ENCODE measurements at regions not wholly inside any gene's neighbourhood (a gene's known extent, or its start where the extent isn't known, plus 50 kb on each side); places are given as distances from the start of the nearest gene placed in this dataset.

DNA sequence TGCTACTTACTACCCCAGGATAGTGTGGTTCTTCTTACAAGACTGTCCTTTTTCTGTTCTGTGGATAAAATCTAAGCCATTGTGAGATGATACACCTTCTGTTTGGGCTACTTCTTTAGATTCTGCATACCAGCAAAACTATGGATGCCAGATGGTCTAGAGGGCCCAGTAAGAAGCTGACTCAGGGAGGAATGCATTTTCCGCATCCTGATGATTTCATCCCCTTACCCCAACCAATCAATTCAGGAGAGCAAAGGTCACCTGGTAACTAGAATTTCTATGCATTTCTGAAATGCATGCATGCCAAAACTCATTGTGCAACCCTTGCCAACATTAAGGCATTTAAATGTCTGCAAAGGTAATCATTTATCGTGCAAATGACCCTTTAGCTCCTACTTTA is 285.7 kb upstream of the ZP4 start:
- ATAC-seq (ENCODE audit: low read depth) = no peak
- H3K9ac ChIP-seq (ENCODE audit: low read length) = no peak overlapping the region
- no peak for TF ChIP-seq EZH2 (IDR thresholded peaks at IDR 0.05; ENCODE audit: borderline replicate concordance, insufficient read depth, low read depth, low read length, poor library complexity, severe bottlenecking)
- TF ChIP-seq, protein P1, sequence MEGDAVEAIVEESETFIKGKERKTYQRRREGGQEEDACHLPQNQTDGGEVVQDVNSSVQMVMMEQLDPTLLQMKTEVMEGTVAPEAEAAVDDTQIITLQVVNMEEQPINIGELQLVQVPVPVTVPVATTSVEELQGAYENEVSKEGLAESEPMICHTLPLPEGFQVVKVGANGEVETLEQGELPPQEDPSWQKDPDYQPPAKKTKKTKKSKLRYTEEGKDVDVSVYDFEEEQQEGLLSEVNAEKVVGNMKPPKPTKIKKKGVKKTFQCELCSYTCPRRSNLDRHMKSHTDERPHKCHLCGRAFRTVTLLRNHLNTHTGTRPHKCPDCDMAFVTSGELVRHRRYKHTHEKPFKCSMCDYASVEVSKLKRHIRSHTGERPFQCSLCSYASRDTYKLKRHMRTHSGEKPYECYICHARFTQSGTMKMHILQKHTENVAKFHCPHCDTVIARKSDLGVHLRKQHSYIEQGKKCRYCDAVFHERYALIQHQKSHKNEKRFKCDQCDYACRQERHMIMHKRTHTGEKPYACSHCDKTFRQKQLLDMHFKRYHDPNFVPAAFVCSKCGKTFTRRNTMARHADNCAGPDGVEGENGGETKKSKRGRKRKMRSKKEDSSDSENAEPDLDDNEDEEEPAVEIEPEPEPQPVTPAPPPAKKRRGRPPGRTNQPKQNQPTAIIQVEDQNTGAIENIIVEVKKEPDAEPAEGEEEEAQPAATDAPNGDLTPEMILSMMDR (IDR thresholded peaks at IDR 0.05) = no peak
- no peak overlapping the region for H3K4me2 ChIP-seq (replicated peaks; ENCODE audit: low read depth, low read length, poor library complexity, severe bottlenecking)
- H3K27ac ChIP-seq (ENCODE audit: low read length in 2 of 2) = no peak overlapping the region
- ChIA-PET CTCF (no interaction called here), POLR2A (no interaction called here)
- no peaks in the 10 kb centered on the region for H3K4me1 ChIP-seq (ENCODE audit: control insufficient read depth in 2 of 2, insufficient read depth in 2 of 2, low read length in 2 of 2)
- no peak overlapping the region for H3K27ac Mint-ChIP-seq
- H4K20me1 ChIP-seq (ENCODE audit: control insufficient read depth, insufficient read depth, low read length, poor library complexity, severe bottlenecking) = no peaks in the 10 kb centered on the region
- intact Hi-C loops (cut with micrococcal nuclease) = no loop called here
- no peak for DNase-seq
- no peaks in the 10 kb centered on the region for H3K27me3 Mint-ChIP-seq
- H3K79me2 ChIP-seq (ENCODE audit: control insufficient read depth, insufficient read depth, low read length) = no peaks in the 10 kb centered on the region
- no peaks in the 10 kb centered on the region for H3K36me3 ChIP-seq (replicated peaks in 1 of 2; ENCODE audit: control extremely low read depth in 1 of 2, control insufficient read depth in 1 of 2, extremely low read depth in 1 of 2, insufficient read depth in 2 of 2, low read length in 1 of 2)
- no peaks in the 10 kb centered on the region for H3K27me3 ChIP-seq (replicated peaks in 1 of 4; ENCODE audit: control extremely low read depth in 1 of 4, control insufficient read depth in 3 of 4, insufficient read depth in 4 of 4, low read length in 3 of 4)
- H3K9me3 Mint-ChIP-seq (ENCODE audit: insufficient read depth) = no peaks in the 10 kb centered on the region
- H3K4me3 ChIP-seq (ENCODE audit: control extremely low read depth in 1 of 5, extremely low read depth in 1 of 5, insufficient read depth in 1 of 5, low read depth in 2 of 5, low read length in 4 of 5) = no peak overlapping the region
- no peak overlapping the region for H2AFZ ChIP-seq (ENCODE audit: insufficient read depth, low read depth, low read length, poor library complexity, severe bottlenecking)
- peaks cover 0 to 5% (median 0%) of the 10 kb centered on the region in 3 donors for H3K9me3 ChIP-seq (ENCODE audit: control extremely low read depth in 1 of 3, control insufficient read depth in 2 of 3, insufficient read depth in 1 of 3, low read length in 2 of 3)
- H3K4me1 Mint-ChIP-seq = no peaks in the 10 kb centered on the region
- no peak overlapping the region for H3K4me3 Mint-ChIP-seq
- 100% methylated on average over 2 of the region's 2 CpGs for WGBS (ENCODE audit: insufficient coverage)

DNA sequence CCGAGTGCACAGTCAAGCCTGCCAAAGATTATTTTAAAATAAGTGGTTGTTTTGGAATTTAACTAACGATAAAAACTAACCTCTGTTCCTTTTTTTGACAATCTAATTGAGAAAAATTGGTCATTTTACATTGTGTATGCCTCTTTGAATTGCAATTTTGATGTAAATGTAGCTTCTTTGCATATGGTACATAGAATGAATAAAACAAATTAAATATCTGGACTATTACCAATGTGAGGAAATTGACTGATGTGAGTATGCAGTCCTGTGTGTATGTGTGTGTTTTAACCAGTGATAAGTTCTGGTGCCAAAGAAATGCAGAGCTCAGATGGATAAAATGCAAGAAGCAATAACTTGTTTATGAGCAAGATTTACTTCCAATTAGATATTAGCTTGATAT is 281.3 kb upstream of the ZP4 start:
- H3K9me3 Mint-ChIP-seq (ENCODE audit: insufficient read depth) = peaks cover 2% of the 10 kb centered on the region
- POLR2A ChIA-PET = no interaction called here
- Histone ChIP-seq H4K20me1 (ENCODE audit: control insufficient read depth, insufficient read depth, low read length, poor library complexity, severe bottlenecking) (no peaks in the 10 kb centered on the region), H3K4me3 (ENCODE audit: control extremely low read depth in 1 of 5, extremely low read depth in 1 of 5, insufficient read depth in 1 of 5, low read depth in 2 of 5, low read length in 4 of 5) (no peak overlapping the region), H3K27me3 (replicated peaks in 1 of 4; ENCODE audit: control extremely low read depth in 1 of 4, control insufficient read depth in 3 of 4, insufficient read depth in 4 of 4, low read length in 3 of 4) (no peaks in the 10 kb centered on the region), H2AFZ (ENCODE audit: insufficient read depth, low read depth, low read length, poor library complexity, severe bottlenecking) (no peak overlapping the region), H3K9ac (ENCODE audit: low read length) (no peak overlapping the region), H3K9me3 (ENCODE audit: control extremely low read depth in 1 of 3, control insufficient read depth in 2 of 3, insufficient read depth in 1 of 3, low read length in 2 of 3) (peaks cover 0 to 2% (median 0%) of the 10 kb centered on the region in 3 donors), H3K27ac (ENCODE audit: low read length in 2 of 2) (no peak overlapping the region), H3K36me3 (replicated peaks in 1 of 2; ENCODE audit: control extremely low read depth in 1 of 2, control insufficient read depth in 1 of 2, extremely low read depth in 1 of 2, insufficient read depth in 2 of 2, low read length in 1 of 2) (no peaks in the 10 kb centered on the region), H3K79me2 (ENCODE audit: control insufficient read depth, insufficient read depth, low read length) (no peaks in the 10 kb centered on the region), H3K4me2 (replicated peaks; ENCODE audit: low read depth, low read length, poor library complexity, severe bottlenecking) (no peak overlapping the region), H3K4me1 (ENCODE audit: control insufficient read depth in 2 of 2, insufficient read depth in 2 of 2, low read length in 2 of 2) (no peaks in the 10 kb centered on the region)
- no peaks in the 10 kb centered on the region for H3K4me1 Mint-ChIP-seq
- H3K27me3 Mint-ChIP-seq = no peaks in the 10 kb centered on the region
- intact Hi-C loops (cut with micrococcal nuclease) = no loop called here
- no peak for DNase-seq
- TF ChIP-seq, protein P1 (IDR thresholded peaks at IDR 0.05) = no peak
- TF ChIP-seq EZH2 (IDR thresholded peaks at IDR 0.05; ENCODE audit: borderline replicate concordance, insufficient read depth, low read depth, low read length, poor library complexity, severe bottlenecking) = no peak
- ATAC-seq (ENCODE audit: low read depth) = no peak
- H3K27ac Mint-ChIP-seq = no peak overlapping the region
- no CpG with 5 or more reads among the region's 2 CpGs for WGBS (ENCODE audit: insufficient coverage)
- H3K4me3 Mint-ChIP-seq = no peak overlapping the region
- CTCF ChIA-PET = no interaction called here

Measured in B cell (primary cell).